Mucosa of rectum (tissue), 2 donors: ENCODE measurements at regions not wholly inside any gene's neighbourhood (a gene's known extent, or its start where the extent isn't known, plus 50 kb on each side); places are given as distances from the start of the nearest gene placed in this dataset.

Source experiments
- H3K27ac ChIP-seq, 2 donors: one replicate each; pipeline ENCODE4 v1.7.0; 2013; ENCODE audit warnings: inconsistent platforms in 2 of 2, low read depth in 2 of 2, low read length in 2 of 2
- H3K27me3 ChIP-seq, 2 donors: one replicate each; pipeline ENCODE4 v1.7.0; 2013; ENCODE audit warnings: low read length in 2 of 2; ENCODE audit not compliant: control insufficient read depth in 2 of 2, insufficient read depth in 2 of 2
- H3K36me3 ChIP-seq, 2 donors: one replicate each; pipeline ENCODE4 v1.7.0; 2013; ENCODE audit warnings: low read length in 2 of 2; ENCODE audit not compliant: control insufficient read depth in 2 of 2, insufficient read depth in 2 of 2
- H3K4me1 ChIP-seq, 2 donors: one replicate each; pipeline ENCODE4 v1.7.0; 2013; ENCODE audit warnings: low read length in 2 of 2, mild to moderate bottlenecking in 1 of 2; ENCODE audit not compliant: control insufficient read depth in 2 of 2, insufficient read depth in 2 of 2
- H3K4me3 ChIP-seq, 2 donors: one replicate each; pipeline ENCODE4 v1.7.0; 2013; ENCODE audit warnings: low read length in 2 of 2
- H3K9ac ChIP-seq, 2 donors: one replicate each; pipeline ENCODE4 v1.7.0; 2013; ENCODE audit warnings: low read length in 2 of 2, low read depth in 1 of 2, mild to moderate bottlenecking in 1 of 2
- H3K9me3 ChIP-seq, 2 donors: one replicate each; pipeline ENCODE4 v1.7.0; 2013; ENCODE audit warnings: low read length in 2 of 2; ENCODE audit not compliant: control insufficient read depth in 2 of 2
- donor health status: healthy.
- donor health status: Normal muscosa, but diverticular disease.

- Histone ChIP-seq H3K9ac (no peak overlapping the region), H3K9me3 (no peaks in the 10 kb centered on the region), H3K36me3 (no peaks in the 10 kb centered on the region), H3K4me1 (no peaks in the 10 kb centered on the region), H3K4me3 (no peak overlapping the region), H3K27me3 (no peaks in the 10 kb centered on the region), H3K27ac (no peak overlapping the region)
Measured at GRCh38 chr1:218995091-218995665, 178.5 kb upstream of the LYPLAL1 start.

GRCh38 chr1:218996362-218996761, 177.3 kb upstream of the LYPLAL1 start:
- Histone ChIP-seq H3K4me3 (no peak overlapping the region), H3K9ac (no peak overlapping the region), H3K4me1 (no peaks in the 10 kb centered on the region), H3K36me3 (no peaks in the 10 kb centered on the region), H3K27ac (no peak overlapping the region), H3K27me3 (no peaks in the 10 kb centered on the region), H3K9me3 (no peaks in the 10 kb centered on the region)

GRCh38 chr1:219000005-219000404, 173.7 kb upstream of the LYPLAL1 start:
- Histone ChIP-seq H3K4me1 (no peaks in the 10 kb centered on the region), H3K36me3 (no peaks in the 10 kb centered on the region), H3K9ac (no peak overlapping the region), H3K27me3 (no peaks in the 10 kb centered on the region), H3K9me3 (peaks cover 0 to under 1% of the 10 kb centered on the region in 2 donors), H3K27ac (no peak overlapping the region), H3K4me3 (no peak overlapping the region)

GRCh38 chr1:219000631-219001030, 173.0 kb upstream of the LYPLAL1 start:
- Histone ChIP-seq H3K9ac (no peak overlapping the region), H3K27me3 (no peaks in the 10 kb centered on the region), H3K4me3 (no peak overlapping the region), H3K36me3 (no peaks in the 10 kb centered on the region), H3K27ac (no peak overlapping the region), H3K9me3 (peaks cover 0 to 3% of the 10 kb centered on the region in 2 donors), H3K4me1 (no peaks in the 10 kb centered on the region)

- H3K9me3 ChIP-seq: no peaks in the 10 kb centered on the region
- H3K4me1 ChIP-seq: no peaks in the 10 kb centered on the region
- H3K9ac ChIP-seq: no peak overlapping the region
- H3K36me3 ChIP-seq: no peaks in the 10 kb centered on the region
- no peaks in the 10 kb centered on the region for H3K27me3 ChIP-seq
- H3K27ac ChIP-seq: no peak overlapping the region
- H3K4me3 ChIP-seq: no peak overlapping the region
Measured at GRCh38 chr1:219010720-219011119, 163.0 kb upstream of the LYPLAL1 start.

GRCh38 chr1:219020386-219020785, 153.3 kb upstream of the LYPLAL1 start:
- Histone ChIP-seq H3K9me3 (no peaks in the 10 kb centered on the region), H3K27me3 (no peaks in the 10 kb centered on the region), H3K4me3 (no peak overlapping the region), H3K27ac (no peak overlapping the region), H3K4me1 (no peaks in the 10 kb centered on the region), H3K9ac (no peak overlapping the region), H3K36me3 (no peaks in the 10 kb centered on the region)

- H3K4me1 ChIP-seq: no peaks in the 10 kb centered on the region
- no peaks in the 10 kb centered on the region for H3K9me3 ChIP-seq
- H3K4me3 ChIP-seq: no peak overlapping the region
- H3K27ac ChIP-seq: no peak overlapping the region
- no peak overlapping the region for H3K9ac ChIP-seq
- H3K36me3 ChIP-seq: no peaks in the 10 kb centered on the region
- no peaks in the 10 kb centered on the region for H3K27me3 ChIP-seq
Measured at GRCh38 chr1:219020846-219021245, 152.8 kb upstream of the LYPLAL1 start.

- H3K9me3 ChIP-seq: no peaks in the 10 kb centered on the region
- H3K4me3 ChIP-seq: no peak overlapping the region
- no peaks in the 10 kb centered on the region for H3K36me3 ChIP-seq
- H3K9ac ChIP-seq: no peak overlapping the region
- no peaks in the 10 kb centered on the region for H3K27me3 ChIP-seq
- H3K27ac ChIP-seq: no peak overlapping the region
- no peaks in the 10 kb centered on the region for H3K4me1 ChIP-seq
Measured at GRCh38 chr1:219027146-219027673, 146.5 kb upstream of the LYPLAL1 start.

GRCh38 chr1:219031809-219032208, 141.9 kb upstream of the LYPLAL1 start:
- H3K4me1 ChIP-seq: no peaks in the 10 kb centered on the region
- no peaks in the 10 kb centered on the region for H3K9me3 ChIP-seq
- H3K4me3 ChIP-seq: no peak overlapping the region
- H3K9ac ChIP-seq: no peak overlapping the region
- H3K27ac ChIP-seq: no peak overlapping the region
- H3K36me3 ChIP-seq: no peaks in the 10 kb centered on the region
- H3K27me3 ChIP-seq: no peaks in the 10 kb centered on the region

- Histone ChIP-seq H3K4me1 (no peaks in the 10 kb centered on the region), H3K4me3 (no peak overlapping the region), H3K36me3 (no peaks in the 10 kb centered on the region), H3K9ac (no peak overlapping the region), H3K27ac (no peak overlapping the region), H3K27me3 (no peaks in the 10 kb centered on the region), H3K9me3 (no peaks in the 10 kb centered on the region)
Measured at GRCh38 chr1:219038398-219038797, 135.3 kb upstream of the LYPLAL1 start.
